ENCODE measurements at regions not wholly inside any gene's neighbourhood (a gene's known extent, or its start where the extent isn't known, plus 50 kb on each side); places are given as distances from the start of the nearest gene placed in this dataset.

GRCh38 chr4:24103434-24104157 lies 213.7 kb upstream of the PPARGC1A start:
- TF ChIP-seq BRCA1 (IDR thresholded peaks at IDR 0.05; ENCODE audit: low read depth, low read length): no peak
- TF ChIP-seq CTCF (IDR thresholded peaks at IDR 0.05; ENCODE audit: control extremely low read depth in 1 of 3, insufficient read depth in 1 of 3, low read depth in 1 of 3, low read length in 3 of 3): no peak
- no peak for TF ChIP-seq BACH1 (IDR thresholded peaks at IDR 0.05; ENCODE audit: low read length)
- TF ChIP-seq POLR2A (IDR thresholded peaks at IDR 0.05; ENCODE audit: control extremely low read depth in 1 of 2, low read depth in 2 of 2, low read length in 2 of 2): no peak
- TF ChIP-seq HDAC2 (IDR thresholded peaks at IDR 0.05; ENCODE audit: borderline replicate concordance in 1 of 2, low read depth in 2 of 2, low read length in 2 of 2): no peak
